UCSD-AML1 (cell line): ENCODE measurements at regions not wholly inside any gene's neighbourhood (a gene's known extent, or its start where the extent isn't known, plus 50 kb on each side); places are given as distances from the start of the nearest gene placed in this dataset.
A peak's percentile ranks its signal among the peaks of the same experiment; 100 is the strongest.
"Not testable (repeated sequence)": the region's sequence is repeated elsewhere in the genome, so short reads cannot be mapped to it uniquely, and the experiment has no call there.

ENCODE experiments used
- DNase-seq: peaks from one replicate; lab custom pipeline; 2025; ENCODE audit not compliant: unreplicated experiment; lab: John Stamatoyannopoulos, UW

DNA sequence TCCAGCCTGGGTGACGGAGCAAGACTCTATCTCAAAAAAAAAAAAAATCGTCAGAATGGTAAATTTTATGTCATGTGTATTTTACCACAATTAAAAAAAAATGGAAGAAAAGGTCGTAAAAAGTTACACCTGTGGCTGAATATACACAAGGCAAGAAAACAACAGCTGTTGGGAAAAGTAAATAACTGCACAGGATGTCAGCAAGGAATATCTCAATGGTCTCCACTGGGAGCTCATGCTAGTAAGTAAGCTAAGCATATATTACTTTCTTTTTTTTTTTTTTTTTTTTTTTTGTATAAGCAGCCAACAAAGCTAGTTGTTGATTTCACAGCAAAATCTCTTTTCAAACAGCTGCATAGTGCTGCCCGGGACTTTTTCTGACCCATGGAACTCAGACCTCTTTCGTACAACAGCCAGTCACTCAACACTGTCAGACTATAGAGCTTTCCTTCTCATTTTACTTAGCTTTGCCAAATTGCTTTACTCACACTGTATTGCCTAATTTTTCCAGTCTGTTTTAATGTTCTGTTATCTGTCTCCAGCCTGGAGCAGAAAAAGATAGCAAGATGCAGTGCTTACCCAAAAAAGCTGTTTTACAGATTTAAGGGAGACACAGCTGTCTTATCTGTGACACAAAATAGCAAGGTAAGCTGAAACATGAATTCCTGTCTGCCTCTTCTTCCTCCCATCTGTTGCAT lies 175.9 kb downstream of the ENC1 start:
- DNase-seq, result no peak

DNA sequence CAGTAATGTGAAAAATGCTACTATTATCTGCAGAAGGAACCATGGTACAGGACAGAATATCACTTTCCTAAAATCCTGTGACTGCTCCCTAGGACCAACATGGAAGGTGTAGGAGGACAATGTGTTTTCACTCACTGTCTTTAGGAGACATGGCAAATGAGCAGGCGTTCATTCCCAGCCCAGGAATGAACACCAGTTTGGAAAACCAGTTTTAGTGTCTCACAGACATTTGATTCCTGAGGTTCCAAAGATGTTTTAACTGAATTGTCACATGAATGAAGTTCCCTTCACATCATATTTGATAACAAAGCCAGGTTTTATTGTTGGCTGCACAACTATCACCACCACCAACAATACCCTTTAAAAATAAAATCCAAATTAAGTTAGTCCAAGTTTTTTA lies 178.2 kb downstream of the ENC1 start:
- no peak for DNase-seq

DNA sequence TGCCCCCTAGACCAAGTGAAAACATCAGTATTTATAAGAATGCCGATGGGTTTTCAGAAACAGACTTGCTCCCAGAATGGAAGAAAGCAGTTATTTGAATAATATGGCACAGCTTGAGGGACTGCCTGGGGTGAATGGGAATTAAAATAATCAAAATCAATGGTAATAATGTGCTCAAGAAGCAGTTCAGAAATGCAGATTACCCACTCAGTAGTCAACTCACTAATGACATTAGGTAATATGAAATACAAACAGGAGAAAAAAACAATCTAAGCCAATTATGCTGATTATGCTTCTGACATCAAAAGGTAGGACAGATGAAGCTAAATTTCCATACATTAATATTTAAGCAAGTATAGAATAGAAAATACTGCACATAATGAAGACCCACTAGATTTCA lies 179.3 kb downstream of the ENC1 start:
- no peak for DNase-seq

DNA sequence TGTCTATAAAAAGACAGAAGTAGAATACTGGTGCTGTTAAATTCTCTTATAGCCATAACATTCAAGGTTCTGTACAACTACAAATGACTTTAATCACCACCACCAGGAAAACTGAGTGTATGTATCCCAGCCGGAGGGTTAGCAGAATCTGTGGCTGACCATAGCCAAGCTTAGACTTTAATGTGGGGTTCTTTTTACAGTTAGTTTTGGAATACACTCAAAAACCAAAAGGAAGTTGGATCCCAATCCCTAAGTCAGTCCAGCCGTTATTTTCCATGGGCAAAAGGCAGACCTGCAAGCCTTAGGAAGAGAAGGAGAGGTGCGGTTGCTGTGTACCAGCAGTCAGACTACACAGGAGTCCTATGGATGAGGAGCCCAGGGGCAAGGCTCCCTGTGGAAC lies 179.8 kb downstream of the ENC1 start:
- DNase-seq, result no peak

DNA sequence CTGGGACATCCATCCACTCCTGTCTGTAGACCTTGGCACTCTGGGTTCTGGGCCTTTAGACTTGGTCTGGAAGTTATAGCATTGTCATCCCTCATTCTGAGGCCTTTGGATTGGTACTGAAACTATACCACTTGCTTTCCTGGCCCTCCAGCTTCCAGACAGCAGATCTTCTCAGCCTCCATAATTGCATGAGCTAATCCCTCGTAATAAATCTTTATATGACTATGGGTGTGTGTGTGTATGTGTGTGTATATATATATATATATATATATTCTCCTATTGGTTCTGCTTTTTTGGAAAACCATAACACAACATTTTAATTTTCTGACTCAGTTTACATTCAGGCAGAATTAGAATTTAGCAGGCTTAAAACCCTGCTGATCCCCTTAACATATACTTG lies 180.5 kb downstream of the ENC1 start:
- no peak for DNase-seq

DNA sequence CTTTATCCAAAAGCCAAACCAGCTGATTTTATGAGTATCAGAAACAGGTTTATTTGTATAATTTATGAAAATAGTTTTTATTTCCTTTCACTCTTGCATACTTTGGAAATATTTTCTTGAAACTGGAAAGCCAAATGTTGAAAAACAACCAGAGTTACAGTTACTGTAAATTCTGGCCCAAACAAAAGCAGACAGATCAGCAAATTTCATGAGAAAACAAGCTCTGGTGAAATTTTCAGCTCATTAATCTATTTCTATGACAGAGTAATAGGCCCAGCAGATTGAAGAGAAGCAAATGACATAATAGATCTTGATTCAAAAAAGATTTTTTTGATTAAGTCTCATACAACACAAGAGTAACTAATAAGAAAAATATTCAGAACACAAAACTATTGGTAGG lies 182.7 kb downstream of the ENC1 start:
- no peak for DNase-seq

DNA sequence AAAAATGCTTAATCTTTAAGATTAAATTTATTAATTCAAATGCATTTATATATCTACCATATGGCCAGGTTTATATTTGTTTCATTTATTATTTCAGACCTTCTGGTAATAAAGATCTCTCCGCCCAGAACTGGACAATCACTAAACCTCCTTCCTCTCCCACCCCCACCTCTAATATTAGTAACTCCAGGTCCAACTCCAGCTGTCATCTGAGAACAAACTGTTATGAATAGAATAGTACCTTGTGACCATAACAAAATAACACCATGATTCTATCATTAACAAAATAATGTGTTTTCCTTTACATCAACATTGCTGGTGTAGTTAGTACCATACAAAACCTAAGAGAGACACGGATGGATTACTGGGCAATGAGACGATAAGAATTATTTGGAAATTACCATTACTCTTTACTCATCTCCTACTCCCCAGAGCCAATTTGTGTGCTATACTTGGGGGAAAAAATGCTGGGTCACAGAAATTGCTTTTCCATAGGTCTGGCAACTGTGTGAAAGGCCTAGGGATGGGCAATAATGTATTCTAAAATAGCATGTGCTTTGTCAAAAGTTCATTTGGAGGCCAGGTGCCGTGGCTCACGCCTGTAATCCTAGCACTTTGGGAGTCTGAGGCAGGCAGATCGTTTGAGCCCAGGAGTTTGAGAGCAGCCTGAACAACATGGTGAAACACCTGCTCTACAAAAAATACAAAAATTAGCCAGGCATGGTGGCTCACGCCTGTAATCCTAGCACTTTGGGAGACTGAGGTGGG lies 186.1 kb downstream of the ENC1 start:
- DNase-seq, result no peak

DNA sequence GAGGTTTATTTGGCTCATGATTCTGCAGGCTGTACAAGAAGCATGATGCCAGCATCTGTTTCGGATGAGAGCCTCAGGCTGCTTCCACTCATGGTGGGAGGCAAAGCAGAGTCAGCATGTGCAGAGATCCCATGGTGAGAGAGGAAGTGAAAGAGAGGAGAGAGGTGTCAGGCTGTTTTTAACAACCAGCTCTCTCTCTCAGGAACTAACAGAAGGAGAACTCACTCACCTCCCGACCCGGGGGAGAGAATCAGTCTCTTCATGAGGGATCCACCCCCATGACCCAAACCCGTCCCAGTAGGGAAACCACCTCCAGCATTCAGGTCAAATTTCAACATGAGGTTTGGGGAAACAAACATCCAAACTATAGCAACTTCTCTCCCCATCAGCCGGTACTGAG lies 187.7 kb downstream of the ENC1 start:
- DNase-seq, result no peak

DNA sequence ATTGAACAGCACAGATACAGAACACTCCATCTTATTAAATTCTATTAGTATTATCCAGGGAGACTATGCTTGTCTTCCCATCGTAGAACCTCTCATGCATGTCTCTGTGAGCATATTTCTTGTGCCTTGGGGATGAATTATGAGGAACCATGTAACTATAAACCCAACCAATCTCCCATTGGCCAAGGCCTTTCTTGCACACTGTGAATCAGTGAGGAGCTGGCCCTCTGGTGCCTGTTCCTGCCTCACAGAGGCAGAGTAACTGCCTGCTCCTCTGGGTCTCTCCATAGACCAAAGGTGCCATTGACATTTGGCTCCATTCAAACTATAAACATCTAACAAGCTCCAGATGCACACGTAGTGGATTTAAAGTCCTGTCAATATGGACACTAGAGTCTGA lies 190.4 kb downstream of the ENC1 start:
- no peak for DNase-seq

DNA sequence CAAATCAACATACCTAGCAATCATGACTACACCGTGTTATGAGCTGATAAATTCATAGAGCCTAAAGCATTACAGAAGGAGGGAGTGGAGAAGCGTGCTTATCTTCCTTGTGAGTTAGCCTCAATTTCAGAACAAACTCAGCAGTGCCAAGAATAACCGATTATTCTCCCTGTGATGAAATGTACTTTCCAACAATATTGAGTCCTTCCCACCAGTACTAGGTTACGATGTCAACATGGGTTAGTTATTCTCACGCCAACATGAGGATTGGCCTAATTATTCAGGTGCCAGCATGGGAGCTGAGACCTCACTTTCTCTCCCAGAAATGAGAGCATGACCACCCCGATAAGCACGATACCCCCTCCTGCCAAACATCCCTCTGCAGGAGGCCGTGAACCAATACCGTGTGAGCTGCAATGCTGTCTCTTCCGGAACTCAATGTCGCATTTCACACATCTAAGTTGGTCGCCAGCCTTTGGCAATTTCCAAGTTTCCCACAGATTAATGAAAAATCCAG lies 193.7 kb downstream of the ENC1 start:
- no peak for DNase-seq

DNA sequence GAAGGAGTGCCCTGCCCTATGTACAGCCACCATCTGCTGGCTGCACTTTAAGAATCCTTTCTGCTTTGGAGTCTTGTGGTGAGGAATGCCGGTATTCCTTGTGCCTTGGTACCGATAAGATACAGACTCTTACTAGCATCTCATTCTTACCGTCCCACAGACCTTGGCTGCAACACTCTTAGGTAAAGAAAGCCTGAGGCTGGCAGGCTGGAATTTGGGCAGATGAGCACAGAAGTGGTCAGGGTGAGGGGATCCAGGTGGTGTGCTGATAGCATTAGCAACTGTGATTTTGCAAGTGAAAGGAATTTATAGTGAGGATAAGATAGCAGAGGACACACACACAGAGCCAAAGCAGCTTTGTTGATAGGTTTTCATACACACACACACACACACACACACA lies 198.1 kb downstream of the ENC1 start:
- no peak for DNase-seq

DNA sequence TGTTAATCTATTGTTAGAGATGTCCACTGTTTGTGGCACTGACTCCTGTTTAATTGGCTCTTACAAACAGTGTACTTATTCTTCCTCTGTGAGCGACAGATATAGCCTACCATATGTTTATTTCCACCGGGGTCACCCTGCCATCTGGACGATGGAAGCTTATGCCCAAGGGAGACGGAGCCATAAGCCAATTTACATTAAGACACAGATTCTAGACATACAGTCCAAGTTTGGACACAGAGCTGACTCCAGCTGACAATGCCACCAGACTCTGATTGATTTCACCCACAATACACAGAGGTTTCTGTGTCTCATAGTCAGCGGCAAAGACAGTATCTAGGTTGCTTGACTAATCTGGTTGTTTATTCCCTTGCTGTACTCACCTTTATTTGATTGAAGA lies 198.9 kb downstream of the ENC1 start:
- no peak for DNase-seq

DNA sequence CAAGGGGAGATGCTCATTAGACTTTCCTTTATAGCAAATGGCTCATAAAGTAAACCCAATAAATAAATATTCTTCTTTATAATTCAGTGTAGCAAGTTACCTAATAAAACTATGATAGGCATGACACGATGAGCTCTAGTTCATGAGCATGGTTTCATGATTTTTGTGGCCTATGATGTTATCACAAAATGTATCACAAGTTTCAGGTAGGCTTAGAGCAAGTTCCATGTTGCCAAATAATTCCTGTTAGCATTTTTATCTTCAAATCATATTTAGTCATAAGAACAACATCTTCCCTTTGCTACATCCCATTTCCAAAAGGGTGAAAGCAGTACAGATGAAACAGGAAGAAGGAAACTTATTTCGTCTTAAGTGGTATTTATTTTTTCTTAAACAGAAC lies 200.2 kb downstream of the ENC1 start:
- no peak for DNase-seq

DNA sequence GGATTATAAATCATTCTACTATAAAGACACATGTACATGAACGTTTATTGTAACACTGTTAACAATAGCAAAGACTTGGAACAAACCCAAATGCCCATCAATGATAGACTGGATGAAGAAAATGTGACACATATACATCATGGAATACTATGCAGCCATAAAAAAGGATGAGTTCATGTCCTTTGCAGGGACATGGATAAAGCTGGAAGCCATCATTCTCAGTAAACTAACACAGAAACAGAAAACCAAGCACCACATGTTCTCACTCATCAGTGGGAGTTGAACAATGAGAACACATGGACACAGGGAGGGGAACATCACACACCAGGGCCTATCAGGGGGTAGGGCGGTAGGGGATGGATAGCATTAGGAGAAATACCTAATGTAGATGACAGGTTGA lies 202.7 kb downstream of the ENC1 start:
- DNase-seq, result not testable (repeated sequence)

DNA sequence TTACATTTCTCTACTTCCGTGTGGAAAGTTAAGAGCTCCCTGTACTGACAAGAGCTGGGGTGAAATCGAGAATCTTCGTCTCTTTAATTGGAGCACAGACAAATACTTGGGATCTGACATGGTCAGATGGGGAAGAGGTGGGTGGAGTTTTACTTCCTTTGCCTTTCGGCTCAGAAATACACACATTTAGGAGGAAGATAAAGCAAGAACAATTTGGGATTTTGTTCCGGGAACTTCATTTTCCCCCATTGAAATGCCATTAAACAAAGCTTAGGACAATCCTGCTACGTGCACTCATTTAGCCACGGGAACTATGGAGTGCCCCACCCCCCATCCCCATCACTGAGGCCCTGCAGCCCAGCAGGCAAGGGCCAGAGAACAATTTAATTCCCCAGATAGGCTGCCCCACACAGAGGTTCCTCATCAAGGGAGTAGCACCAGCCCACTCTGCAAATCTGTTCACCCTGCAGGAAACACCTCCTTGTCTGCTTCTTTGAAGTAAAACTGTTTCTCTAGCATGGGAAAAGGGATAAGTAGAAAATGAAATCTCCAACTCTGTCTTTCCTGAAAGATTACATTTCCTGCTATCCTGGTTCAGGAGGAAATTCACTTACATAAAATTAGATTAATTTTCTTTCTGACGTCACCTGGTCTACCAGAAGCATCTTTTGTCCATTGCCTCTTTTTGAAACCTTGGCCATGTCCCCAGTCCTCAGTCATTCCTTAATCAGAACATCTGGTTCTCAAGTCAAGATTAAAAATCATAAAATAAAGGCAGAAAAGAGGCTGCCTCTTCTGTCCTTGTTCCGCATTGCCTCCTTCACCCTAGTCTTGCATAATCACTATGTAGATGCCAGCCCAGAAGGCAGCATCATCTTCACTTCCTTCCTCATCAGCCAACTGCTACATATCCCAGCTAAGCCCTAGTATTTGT lies 206.4 kb downstream of the ENC1 start:
- DNase-seq, result peak; percentile 21

DNA sequence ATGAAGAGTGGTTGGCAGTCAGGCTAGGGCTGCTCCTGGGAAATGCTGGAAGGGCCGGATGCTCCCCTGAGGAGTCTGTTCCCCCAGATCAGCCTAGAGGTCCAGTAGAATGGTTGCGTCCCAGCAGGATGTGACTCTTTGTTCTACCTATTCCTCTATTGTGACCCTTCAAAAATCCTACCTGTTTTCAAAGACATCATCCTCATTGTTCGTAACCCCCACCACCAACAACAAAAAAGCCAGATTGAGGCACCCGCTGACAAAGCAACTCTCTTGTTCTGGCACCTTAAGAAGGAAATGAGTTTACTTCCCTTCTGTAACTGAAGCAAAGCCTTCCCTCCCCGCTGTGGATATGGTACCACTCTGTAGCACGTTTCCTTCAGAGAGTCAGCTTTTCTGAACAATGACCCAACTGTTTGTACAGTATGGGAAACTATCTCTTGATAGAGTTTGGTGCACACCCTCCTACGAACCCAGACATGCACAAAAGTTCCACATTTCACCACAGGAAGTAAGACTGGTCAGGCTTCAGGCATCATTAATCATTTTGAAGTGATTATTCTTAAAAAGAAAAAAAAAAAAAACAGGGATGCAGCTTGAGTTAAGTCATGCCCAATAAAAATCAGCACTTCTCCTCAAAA lies 207.2 kb downstream of the ENC1 start:
- peak; percentile 45 for DNase-seq

DNA sequence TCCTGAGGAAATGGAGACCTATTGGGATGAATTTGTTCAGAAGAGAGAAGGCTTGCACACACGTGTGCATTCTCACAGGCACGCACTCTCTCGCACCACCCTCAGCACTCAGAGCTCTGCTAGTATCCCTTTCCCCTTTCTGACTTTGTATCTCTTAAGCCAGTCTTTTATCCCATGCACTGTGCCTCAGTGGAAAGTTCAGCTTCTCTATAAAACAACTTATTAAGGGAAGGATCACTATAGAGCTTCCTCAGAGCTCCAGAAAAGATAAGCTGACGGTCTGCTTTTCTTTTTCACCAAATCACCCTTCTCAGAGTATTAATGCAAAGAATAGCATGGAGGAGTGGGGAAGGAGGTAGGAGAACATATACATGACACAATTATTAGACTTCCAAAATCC lies 207.8 kb downstream of the ENC1 start:
- DNase-seq, result no peak

DNA sequence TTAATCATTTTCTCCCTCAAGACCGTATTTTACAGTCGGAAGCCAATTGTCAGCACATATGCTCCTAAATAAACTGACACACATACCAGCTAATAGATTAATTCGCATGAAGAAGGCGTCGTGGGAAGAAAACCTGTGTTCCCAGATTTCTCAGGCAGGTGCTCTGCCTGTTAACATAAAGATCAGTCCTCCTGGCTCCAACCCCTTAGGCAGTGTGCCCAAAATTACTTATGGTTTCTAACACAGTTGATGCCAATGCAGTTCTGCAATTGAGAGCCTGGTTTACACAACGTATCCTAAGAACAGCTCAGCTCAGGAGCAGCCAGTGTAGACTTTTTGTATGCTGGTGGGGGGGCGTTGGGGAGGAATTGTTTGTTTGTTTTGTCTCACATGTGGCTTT lies 208.3 kb downstream of the ENC1 start:
- no peak for DNase-seq

DNA sequence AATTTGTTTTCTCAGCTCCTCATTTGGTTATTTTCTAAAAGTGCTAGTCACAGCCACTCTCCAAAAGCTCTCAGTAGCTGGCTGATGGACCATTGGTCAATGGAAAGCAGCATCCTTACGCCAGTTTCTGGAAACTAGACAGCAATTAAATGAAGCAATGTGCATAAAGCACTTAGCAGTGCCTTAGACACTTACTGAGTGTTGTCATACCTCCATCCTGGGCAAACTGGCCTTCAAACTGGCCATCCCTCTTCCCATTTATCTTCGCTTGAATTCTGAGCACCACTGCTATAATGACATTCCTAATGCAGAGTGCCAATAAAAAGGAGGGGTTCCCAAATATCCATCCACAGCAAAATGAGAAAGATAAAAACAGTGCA lies 209.2 kb downstream of the ENC1 start:
- DNase-seq, result no peak

DNA sequence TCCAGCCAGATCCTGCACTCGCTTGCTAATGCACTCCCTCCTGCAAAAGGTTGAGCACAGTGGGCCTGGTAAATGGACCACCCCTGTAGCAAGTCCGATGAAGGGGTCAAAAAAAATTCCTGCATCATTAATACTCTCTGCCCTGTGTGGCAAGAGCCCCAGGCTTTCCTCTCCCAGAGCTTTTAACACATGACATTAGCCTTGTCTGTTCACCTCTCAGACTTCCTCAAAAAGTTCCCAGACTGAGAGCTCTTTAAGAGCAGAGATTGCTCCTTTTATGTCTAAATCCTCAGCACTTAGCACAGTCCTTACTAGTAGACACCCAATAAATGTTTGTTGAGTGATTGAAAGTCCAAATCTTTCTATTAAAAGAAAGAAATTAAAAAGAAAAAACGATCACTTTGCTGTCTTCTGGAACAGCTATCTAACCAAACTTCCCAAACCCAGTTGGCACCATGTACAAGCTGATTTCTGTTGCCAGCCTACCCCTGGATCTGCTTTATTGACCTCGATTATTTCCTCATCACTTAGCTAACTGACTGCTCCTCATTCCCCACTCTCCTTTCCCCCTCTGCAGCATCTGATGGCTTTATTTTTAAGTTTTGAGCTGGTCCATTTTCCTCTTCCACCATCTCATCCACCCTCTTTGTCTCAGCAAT lies 209.8 kb downstream of the ENC1 start:
- DNase-seq, result no peak

DNA sequence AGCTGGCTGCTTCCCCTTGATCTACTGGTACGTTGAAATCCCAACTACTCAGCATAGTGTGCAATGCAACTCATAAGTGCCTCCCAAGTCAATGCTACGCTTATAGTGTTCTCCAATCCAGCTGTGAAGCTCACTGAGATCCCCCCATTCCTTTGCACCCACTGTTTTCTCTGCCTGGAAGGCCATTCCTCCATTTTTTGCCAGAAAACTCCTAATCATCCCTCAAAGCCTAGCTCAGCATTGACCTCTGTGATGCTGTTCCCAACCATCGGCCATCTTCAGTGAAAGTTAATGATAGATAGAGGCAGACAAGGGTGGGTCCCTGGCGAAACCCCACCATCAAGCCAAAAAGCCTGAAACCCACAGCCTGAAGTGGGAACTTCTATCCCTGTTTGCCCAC lies 211.0 kb downstream of the ENC1 start:
- DNase-seq, result no peak
